Astrocyte of the spinal cord (primary cell): ENCODE measurements at regions not wholly inside any gene's neighbourhood (a gene's known extent, or its start where the extent isn't known, plus 50 kb on each side); places are given as distances from the start of the nearest gene placed in this dataset.

Source experiments
- DNase-seq: peaks from one replicate; pipeline ENCODE4 v3.0.0; 2011; ENCODE audit warnings: low read depth, low spot score
- H3K4me3 ChIP-seq: 2 replicates; pipeline ENCODE4 v1.5.1; 2011; ENCODE audit warnings: low read depth, mild to moderate bottlenecking, low read length, moderate library complexity
- in situ Hi-C: cut with HindIII; loops from 2 replicates; pipeline ENCODE4 v1.10.0; 2017; ENCODE audit warnings: low sequenced_read_pairs
- TF ChIP-seq, protein P1 (sequence below): IDR thresholded peaks from 2 replicates; pipeline ENCODE4 v1.5.1; 2012; ENCODE audit warnings: low read depth, mild to moderate bottlenecking, low read length, inconsistent platforms

DNA sequence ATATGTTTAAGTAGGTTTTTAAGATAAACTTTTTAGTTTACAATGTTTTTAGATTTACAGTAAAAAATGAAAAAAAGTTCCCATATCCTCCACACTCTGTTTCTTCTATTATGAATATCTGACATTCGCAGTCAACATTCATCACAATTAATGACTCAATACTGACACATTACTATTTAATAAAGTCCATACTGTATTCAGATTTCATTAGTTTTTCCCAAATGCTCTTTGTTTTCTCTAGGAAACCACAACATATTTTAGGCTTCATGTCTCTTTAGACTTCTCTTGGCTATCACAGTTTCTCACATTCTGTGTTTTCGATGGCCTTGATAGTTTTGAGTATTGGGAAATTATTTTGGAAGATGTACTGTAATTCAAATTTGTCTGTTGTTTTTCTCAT is 399.8 kb downstream of the SLC6A15 start:
- TF ChIP-seq, protein P1, sequence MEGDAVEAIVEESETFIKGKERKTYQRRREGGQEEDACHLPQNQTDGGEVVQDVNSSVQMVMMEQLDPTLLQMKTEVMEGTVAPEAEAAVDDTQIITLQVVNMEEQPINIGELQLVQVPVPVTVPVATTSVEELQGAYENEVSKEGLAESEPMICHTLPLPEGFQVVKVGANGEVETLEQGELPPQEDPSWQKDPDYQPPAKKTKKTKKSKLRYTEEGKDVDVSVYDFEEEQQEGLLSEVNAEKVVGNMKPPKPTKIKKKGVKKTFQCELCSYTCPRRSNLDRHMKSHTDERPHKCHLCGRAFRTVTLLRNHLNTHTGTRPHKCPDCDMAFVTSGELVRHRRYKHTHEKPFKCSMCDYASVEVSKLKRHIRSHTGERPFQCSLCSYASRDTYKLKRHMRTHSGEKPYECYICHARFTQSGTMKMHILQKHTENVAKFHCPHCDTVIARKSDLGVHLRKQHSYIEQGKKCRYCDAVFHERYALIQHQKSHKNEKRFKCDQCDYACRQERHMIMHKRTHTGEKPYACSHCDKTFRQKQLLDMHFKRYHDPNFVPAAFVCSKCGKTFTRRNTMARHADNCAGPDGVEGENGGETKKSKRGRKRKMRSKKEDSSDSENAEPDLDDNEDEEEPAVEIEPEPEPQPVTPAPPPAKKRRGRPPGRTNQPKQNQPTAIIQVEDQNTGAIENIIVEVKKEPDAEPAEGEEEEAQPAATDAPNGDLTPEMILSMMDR = no peak
- no peak overlapping the region for H3K4me3 ChIP-seq
- DNase-seq = no peak
- in situ Hi-C loops = no loop called here

DNA sequence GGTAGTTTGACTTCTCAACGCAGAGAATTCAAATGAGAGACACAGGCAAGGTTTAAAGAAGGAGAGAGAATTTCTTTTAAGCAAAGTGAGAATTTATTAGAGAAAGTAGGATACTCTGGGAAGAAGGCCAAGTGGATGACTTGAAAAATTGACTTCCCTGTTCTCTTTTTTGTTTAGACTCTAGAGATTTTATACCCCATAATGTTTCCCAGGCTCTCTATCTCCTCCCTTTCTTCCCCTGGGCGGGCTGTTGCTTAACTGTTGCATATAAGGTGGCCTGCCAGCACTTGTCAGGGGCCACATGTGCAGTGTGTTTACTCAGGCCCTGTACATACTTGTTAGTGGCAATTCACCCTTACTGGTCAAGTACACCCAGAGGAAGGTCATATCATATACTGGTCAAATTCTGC is 403.7 kb downstream of the SLC6A15 start:
- in situ Hi-C loops = no loop called here
- H3K4me3 ChIP-seq = no peak overlapping the region
- DNase-seq = no peak
- TF ChIP-seq, protein P1 = no peak

DNA sequence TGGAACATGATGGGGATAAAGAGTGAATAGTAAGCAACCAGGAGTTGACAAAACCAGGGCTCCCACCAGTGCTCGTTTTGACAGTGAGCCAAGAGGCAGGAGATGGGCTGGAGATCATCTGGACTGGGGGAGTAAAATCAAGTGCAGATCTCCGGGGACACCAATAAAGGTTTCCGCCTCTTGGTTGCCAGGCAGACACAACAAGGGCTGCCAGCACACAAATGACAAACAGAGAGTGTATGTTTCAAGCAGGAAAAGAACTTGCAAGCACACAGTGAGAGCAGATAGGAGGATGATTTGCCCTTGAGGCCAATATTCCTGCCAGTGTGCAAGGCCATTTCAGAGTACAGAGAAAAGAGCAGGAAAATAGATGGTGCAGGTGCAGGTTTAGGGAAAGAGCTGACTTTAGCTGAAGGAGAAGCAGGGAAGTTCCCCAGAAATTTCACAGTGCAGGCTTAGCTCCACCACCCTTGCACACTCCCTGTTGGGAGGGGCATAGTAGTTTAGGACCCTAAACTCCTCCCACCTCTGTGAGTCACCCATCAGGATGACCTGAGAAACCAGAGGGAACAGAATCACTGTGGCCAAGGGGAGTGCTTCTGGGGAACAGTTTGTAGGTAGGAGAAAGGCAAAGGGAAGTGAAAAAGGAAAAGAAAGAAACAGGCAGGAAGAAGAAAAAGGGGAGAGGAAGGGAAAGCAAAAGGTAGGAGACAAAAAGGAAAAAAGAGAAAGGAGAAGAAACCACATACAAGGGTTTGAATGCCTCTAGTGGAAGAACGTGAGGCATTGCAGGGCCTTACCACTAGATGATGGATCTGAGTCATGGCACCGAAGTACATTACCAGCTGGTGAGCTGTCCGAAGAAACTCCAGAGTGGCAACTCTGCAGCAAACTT is 404.4 kb downstream of the SLC6A15 start:
- H3K4me3 ChIP-seq = no peak overlapping the region
- DNase-seq = peak; percentile 80
- in situ Hi-C loops = no loop called here
- TF ChIP-seq, protein P1 = peak; percentile 66

DNA sequence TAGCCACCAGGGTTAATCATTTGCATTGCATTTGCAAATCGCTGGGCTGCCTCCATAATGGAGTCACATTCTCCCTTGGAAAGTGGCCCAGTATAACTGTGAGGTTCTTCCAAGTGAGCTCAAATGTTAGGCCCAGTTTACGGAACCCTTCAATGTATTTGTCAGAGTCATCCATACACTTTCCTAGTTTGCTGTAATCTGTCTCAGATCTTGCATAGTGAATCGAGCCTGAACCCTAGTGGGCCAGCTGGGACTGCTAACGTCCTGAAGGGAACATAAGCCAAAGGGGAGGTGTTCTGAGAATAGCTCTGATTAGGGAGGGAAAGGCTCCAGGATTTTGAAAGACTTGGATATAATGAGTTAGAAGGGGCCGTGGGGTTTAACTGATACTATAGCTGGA is 406.3 kb downstream of the SLC6A15 start:
- TF ChIP-seq, protein P1 = no peak
- DNase-seq = no peak
- no peak overlapping the region for H3K4me3 ChIP-seq
- in situ Hi-C loops = no loop called here

DNA sequence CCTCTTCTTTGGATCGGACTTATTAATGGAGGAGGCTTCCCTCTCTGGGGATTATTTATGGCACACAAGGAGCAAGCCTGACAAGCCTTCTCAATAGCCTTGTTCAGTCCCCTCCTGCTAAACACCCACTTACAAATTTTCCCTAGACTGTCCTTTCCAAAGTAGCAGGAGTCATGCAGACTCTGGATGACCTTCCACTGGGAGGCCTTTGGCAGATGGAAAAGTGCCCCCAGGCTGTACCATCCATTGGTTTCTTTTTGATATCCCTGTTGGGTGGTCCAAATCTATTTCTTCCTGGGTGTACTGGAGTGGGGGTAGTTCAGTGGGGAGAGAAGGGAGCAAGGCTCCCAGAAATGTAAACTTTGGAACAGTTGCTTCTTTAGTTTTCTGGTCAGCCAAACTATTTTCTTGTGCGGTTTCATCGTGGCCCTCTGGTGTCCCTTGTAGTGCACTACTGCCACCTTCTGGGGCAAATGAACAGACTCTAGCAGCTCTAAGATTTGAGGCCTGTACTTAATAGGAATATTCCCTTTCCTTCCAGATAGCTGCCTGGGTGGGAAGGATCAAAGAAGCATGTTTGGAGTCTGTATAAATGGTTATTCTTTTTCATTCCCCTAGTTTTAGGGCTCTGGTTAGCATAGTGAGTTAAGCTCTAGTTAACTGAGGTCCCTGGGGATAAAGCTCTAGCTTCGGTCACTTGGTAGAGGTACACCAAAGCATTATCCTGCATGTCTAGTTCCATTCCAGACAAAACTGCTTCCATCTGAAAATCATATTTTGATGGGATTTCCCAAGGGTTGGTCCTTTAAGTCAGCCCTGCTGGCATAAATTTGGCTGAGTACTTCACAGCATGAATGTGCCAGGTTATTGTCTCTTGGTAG is 409.5 kb downstream of the SLC6A15 start:
- H3K4me3 ChIP-seq = no peak overlapping the region
- TF ChIP-seq, protein P1 = peak; percentile 79
- DNase-seq = peak; percentile 70
- in situ Hi-C loops = no loop called here

DNA sequence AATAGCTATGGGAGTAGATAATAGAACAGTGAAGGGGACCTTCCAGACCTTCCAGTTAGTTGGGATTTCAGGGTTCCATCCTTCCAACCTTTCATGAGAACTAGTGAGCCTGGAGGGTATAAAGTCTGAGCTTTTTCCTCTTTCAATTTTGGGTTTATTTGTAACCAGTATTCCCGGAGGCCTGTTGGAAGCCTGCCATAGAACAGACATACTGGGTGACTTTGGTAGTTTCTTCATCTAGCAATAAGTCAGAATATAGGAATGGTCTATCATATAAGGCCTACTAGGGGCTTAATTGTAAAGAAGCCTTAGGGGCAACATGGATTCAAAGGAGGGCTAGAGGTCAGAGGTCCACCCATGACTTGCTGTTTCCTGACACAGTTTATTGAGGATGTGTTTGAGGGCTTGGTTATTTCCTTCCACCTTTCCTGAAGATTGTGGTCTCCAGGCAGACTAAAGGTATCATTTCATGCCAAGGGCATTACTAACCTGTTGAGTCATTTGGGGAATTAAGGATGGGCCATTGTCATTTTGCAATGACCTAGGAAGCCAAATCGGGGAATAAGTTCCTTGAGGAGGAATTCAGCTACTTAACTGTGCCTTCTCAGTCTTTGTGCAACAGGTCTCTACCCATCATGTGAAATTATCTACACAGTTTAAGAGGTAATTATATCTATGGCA is 410.3 kb downstream of the SLC6A15 start:
- no peak overlapping the region for H3K4me3 ChIP-seq
- no peak for DNase-seq
- TF ChIP-seq, protein P1 = no peak
- in situ Hi-C loops = no loop called here
